DMS79 treated with DMSO at 0.1 percent for 48 hours (cell line): ENCODE measurements at regions not wholly inside any gene's neighbourhood (a gene's known extent, or its start where the extent isn't known, plus 50 kb on each side); places are given as distances from the start of the nearest gene placed in this dataset.

Experiments used
- DNase-seq: peaks from one replicate; lab custom pipeline; 2025; lab: John Stamatoyannopoulos, UW

GRCh38 chr12:92000597-92000996 lies 145.0 kb downstream of the BTG1 start:
- no peak for DNase-seq

DNA sequence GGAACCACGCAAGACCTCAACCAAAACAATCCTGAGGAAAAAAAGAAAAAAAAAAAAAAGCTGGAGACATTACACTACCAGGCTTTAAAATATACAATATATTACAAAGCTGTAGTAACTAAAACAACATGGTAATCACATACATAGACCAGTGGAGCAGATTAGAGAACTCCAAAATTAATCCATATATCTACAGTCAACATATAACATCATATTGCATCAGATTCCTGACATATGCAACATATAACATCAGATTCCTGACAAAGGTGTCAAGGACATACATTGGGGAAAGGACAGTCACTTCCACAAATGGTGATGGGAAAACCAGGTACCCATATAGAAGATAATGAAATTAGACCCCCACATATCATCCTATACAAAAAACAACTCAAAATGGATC lies 145.8 kb downstream of the BTG1 start:
- no peak for DNase-seq

- no peak for DNase-seq
Observed at GRCh38 chr12:91998316-91998715, 147.3 kb downstream of the BTG1 start.

DNA sequence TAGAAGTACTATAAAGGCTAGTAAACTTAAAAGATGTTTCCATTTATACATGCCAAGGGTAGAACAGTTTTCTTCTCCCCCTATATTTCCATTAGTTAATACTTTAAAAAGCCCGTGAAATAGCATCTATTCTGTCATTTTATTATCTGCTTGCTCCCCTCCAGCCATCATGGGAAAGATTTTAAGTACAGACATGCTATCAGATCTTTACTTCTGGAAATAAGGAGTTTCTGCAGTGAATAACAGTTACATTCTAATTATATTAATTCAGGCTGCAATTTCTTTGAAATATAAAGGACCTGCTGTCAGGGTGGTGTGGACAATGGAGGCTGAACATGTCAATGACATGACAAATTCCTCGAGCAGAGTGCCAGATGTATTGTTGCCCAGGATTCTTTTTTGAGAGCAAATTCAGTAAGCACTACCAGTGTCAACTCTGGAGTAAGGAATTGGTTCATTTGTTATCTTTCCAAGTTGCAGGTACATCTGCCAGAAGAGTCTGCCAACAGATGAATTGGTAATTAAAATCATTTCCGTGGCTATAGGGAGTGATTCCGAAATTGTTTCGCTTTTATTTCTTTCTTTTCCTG lies 151.3 kb downstream of the BTG1 start:
- DNase-seq, result no peak

- no peak for DNase-seq
Observed at GRCh38 chr12:91993287-91994017, 152.2 kb downstream of the BTG1 start.

DNA sequence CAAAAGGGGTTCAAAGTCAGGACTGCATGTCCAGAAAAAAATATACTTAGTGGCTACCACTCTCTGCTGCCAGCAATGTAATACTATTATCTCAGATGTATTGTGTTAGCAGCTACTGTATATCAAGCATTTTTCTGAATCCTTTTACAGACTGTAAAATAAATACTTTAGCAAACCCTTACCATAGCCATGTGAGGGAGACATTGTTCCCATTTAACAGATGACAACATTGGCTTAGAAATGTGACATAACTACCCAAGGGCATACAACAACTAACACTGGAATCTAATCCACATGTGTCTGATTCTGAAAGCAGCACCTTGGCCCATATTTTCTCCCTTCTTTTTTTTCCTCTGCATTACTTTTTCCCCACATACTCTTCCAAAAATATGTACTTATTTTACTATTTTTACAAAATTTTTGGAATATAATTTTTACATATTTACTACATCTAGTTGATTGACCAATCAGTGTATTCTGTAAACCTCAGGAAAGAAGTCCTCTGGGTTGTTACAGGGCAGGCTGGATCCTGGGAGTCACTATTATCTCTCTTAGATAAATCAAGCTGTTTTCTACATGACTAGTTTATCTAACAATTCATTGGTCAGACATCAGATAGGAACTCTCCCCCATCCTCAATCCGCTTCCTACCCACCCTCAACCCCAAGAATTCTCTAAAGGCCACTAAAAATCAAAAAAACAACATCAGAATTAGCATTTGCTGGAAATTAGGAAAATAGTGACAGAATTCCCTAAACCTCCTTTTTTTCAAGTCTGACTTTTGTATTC lies 154.1 kb downstream of the BTG1 start:
- DNase-seq, result no peak

DNA sequence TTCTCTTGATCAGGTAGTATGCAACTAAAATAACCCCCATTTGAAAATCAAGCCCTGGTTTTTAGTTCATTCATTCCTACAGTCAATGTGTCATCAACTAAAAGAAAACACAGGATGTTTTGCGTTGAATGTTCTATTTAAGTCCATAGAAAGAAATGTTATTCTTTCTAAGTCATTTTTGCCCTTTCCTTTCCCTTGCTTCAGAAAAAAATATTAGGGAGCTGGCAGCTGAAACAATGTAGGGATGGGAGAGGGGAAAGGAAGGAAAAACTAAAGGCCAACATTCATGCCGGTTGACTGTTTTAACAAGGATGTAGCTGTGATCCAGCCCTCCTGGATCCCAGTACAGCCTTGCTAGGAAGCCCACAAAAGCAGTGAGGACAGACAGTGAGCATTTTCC lies 155.1 kb downstream of the BTG1 start:
- DNase-seq, result no peak

DNA sequence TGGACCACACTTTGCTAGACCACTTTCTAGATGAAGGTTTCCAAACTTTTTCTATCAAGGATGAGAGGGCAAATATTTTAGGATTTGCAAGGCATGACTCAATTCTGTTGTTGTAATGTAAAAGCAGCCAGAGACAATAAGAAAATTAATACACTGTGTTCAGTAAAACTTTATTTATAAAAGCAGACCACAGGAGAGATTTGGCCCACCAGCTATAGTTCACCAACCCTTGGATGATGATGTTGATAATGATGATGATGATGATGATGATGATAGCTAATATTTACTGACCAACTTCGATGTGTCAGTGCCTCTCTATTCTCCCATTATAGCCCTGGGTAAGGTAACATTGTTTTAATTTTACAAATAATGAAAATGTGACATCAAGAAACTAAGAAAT lies 156.5 kb downstream of the BTG1 start:
- no peak for DNase-seq

DNA sequence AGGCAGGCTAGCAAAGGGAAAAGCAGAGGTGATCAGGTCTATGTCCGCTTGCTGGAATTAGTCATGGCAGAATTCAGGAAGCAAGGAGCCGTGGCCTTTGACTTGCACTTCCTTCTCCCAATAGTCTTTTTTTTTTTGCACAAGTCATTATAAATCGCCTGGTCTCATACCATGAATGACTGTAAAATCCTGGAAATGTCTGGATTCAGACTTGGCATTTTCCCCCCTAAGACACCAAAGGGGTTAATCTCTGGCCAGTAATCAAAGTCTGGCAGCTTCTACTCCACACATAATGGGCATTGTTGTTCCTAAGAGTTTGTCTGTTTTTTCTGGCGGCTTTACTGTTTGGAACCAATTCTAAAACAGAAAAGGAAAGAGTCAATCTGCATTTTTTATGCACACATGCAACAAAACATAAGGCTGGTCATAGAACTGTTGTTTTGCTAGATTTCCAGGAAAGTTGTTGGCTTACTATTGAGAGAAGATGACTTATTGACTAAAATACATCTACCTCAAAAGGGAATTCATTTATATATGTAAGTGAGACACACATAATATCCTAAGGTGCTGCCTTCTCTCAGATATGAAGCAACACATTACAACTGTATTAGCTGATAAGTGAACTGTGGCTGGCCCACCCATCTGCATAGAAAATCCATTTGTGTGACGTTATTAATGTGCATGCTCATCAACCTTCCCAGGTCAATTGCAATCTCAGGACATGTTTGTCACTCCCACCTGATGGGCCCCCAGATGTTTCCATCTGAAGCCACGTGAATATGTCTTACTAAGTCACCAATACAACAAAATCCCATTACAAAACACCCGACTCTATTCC lies 157.3 kb downstream of the BTG1 start:
- no peak for DNase-seq

- DNase-seq, result no peak
Observed at GRCh38 chr12:91986084-91986483, 159.6 kb downstream of the BTG1 start.

GRCh38 chr12:91985002-91985787 lies 160.5 kb downstream of the BTG1 start:
- DNase-seq, result no peak

DNA sequence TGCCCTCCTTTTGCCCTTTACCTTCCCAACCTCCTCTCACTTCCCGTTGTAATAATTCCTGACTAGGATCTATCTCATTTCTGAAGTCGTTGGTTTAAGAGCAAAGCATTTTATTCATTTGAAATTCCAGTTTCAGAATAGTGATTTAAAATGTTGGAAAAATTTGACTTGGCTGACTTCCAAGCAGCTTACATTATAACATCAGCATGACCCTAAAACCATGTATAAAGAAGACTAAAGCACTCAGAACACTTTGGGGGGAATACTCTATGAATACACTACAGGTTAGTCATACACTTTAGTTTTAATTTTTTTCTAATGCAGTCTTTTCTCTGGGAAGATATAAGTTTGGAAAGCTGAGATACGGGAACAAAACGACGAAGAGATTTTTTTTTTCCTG lies 161.1 kb downstream of the BTG1 start:
- no peak for DNase-seq

GRCh38 chr12:91983935-91984334 lies 161.7 kb downstream of the BTG1 start:
- DNase-seq, result no peak

DNA sequence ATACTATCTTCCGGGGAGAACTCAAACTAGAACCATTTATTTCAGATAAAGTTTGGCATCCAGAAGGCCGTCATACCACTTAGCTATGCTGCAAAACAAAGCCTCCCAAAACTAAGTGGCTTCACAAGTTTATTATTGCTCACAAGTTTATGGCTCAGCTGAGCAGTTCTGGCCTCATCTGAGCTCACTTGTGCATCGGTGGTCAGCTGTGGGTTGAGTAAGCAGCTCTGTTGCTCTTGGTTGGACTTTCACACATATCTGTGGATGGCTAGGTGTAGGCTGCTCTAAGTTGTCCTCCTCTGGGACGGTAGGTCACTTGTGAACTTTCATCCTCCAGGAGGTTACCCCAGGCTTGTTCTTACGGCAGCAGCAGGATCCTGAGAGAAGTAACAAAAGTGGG lies 162.7 kb downstream of the BTG1 start:
- no peak for DNase-seq

DNA sequence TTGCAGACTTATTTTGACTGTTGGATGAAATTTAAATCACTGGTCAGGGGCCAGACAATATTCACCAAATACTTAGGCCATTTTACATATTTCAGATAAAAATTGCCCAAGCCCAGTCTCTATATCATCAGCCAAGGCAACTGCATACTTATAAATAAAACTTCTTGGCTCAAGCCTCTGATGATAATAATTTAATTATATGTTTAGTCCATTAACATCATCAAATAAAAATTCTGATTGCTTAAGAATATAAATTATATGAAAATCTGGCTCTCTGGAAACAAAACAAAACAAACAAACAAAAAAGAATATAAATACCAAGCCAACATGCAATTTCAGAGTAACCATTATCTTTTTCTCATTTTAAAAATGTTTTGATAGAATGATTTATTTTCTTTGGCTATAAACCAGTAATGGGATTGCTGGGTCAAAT lies 165.2 kb downstream of the BTG1 start:
- DNase-seq, result no peak

GRCh38 chr12:91978143-91978542 lies 167.5 kb downstream of the BTG1 start:
- no peak for DNase-seq

- DNase-seq, result no peak
Observed at GRCh38 chr12:91975891-91976290, 169.8 kb downstream of the BTG1 start.

DNA sequence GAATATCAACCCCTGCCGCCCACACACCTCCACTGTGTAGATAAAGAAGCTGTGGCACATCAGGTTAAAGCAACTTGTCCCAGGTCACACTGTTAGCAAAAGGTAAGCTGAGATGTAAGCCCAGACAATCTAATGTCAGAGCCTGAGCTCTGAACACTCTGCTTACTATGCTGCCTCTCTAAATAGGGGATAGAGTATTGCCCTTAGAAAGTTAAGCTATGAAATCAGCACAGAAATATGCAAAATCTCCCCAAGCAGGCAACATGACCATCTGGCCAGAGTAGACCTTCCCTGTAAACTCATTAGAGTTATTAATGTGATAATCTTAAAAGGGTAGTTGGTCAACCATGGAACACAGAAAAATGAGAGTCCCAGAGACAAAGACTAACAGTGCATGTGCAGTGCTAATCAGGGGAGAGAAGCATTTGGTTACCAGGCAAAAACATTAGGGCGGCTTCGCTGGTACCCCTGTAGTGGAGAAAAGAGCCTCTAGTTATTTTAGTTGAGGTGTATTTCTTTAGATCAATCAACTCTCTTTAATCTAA lies 171.0 kb downstream of the BTG1 start:
- no peak for DNase-seq

- no peak for DNase-seq
Observed at GRCh38 chr12:91973813-91974212, 171.8 kb downstream of the BTG1 start.

DNA sequence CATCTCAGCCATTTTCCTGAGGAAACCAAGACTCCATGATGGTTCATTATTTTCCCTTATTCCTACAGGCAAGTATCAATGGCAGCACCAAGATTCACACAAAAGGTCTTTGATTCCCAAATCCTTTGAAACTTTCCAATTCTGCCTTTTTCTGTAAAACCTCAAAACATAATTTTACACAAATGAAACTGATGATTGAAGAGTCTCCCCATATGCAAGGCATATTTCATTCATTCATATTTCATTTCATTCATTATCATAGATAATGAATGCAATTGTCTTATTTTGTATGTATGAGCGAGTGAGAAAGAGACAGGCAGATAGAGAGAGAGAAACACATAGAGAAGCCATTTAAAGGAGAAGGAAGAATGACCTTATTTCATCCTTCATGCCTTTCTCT lies 172.8 kb downstream of the BTG1 start:
- DNase-seq, result no peak

- DNase-seq, result no peak
Observed at GRCh38 chr12:91968777-91969171, 176.9 kb downstream of the BTG1 start.
